Adrenal gland (tissue), 5 donors: ENCODE measurements at regions not wholly inside any gene's neighbourhood (a gene's known extent, or its start where the extent isn't known, plus 50 kb on each side); places are given as distances from the start of the nearest gene placed in this dataset.

Source experiments
- CTCF ChIP-seq, 6 experiments: fragments of 450-650 bp in 4 of 6; fragments of 200-600 bp in 2 of 6; sonication (generic) in 1 of 6; IDR thresholded peaks; 1 replicate in 5 of 6; 2 replicates in 1 of 6; pipeline versions ENCODE4 v1.5.1 to v1.8.0; 2016 to 2021; ENCODE audit warnings: antibody characterized with exemption in 6 of 6, mild to moderate bottlenecking in 2 of 6, moderate library complexity in 1 of 6
- POLR2A ChIP-seq, 2 donors: fragments of 450-650 bp; IDR thresholded peaks; one replicate each; pipeline ENCODE4 v1.6.1; 2017; ENCODE audit warnings: antibody characterized with exemption in 2 of 2, mild to moderate bottlenecking in 2 of 2, moderate library complexity in 1 of 2
- donor health status: DM: no; HTN: no; CAD: no.

GRCh38 chr3:150194957-150195356 lies 213.1 kb upstream of the TSC22D2 start:
- TF ChIP-seq CTCF (IDR thresholded peaks at IDR 0.05) = no peak
- TF ChIP-seq POLR2A (IDR thresholded peaks at IDR 0.05) = no peak
